ENCODE measurements at regions not wholly inside any gene's neighbourhood (a gene's known extent, or its start where the extent isn't known, plus 50 kb on each side); places are given as distances from the start of the nearest gene placed in this dataset.

GRCh38 chr18:28984731-28985130 lies 807.8 kb upstream of the CDH2 start:
- no peaks in the 10 kb centered on the region for H3K27me3 ChIP-seq (ENCODE audit: control insufficient read depth, extremely low read depth, insufficient read depth, low read length)
- TF ChIP-seq EZH2 (IDR thresholded peaks at IDR 0.05; ENCODE audit: low read length) = no peak
- TF ChIP-seq CTCF (optimal IDR thresholded peaks at IDR 0.05 in 1 of 3, IDR thresholded peaks at IDR 0.05 in 1 of 3, conservative IDR thresholded peaks at IDR 0.05 in 1 of 3; ENCODE audit: extremely low read depth in 1 of 3, insufficient read depth in 2 of 3, low read length in 3 of 3) = no peak
- H3K4me1 ChIP-seq (ENCODE audit: control insufficient read depth, extremely low read depth, insufficient read depth, low read length) = no peaks in the 10 kb centered on the region
- no peaks in the 10 kb centered on the region for H3K9me3 ChIP-seq (ENCODE audit: control insufficient read depth, low read depth, low read length)
- dilution Hi-C loops (cut with MboI; ENCODE audit: extremely low pct_ligation_motif_present, low sequenced_read_pairs) = no loop called here
- DNase-seq (ENCODE audit: low read depth, low spot score) (no peak), FAIRE-seq (no peak)
- no peak overlapping the region for H3K27ac ChIP-seq (ENCODE audit: control insufficient read depth, insufficient read depth, low read length)
- no peak overlapping the region for H3K4me2 ChIP-seq (ENCODE audit: control insufficient read depth, extremely low read depth, insufficient read depth, low read depth, low read length)
- no peaks in the 10 kb centered on the region for H4K20me1 ChIP-seq (ENCODE audit: control insufficient read depth, extremely low read depth, insufficient read depth, low read length)
- H3K79me2 ChIP-seq (ENCODE audit: control insufficient read depth, insufficient read depth, low read length) = no peaks in the 10 kb centered on the region
- H3K4me3 ChIP-seq (ENCODE audit: control insufficient read depth in 2 of 3, extremely low read depth in 1 of 3, insufficient read depth in 2 of 3, low read depth in 1 of 3, low read length in 3 of 3) = no peak overlapping the region
- no peaks in the 10 kb centered on the region for H3K36me3 ChIP-seq (ENCODE audit: control insufficient read depth in 2 of 2, extremely low read depth in 1 of 2, insufficient read depth in 2 of 2, low read length in 2 of 2)
- no peak overlapping the region for H3K9ac ChIP-seq (ENCODE audit: control insufficient read depth, extremely low read depth, insufficient read depth, low read length)
- H2AFZ ChIP-seq (ENCODE audit: control insufficient read depth, low read length) = peak overlapping the region; percentile 7
- H3K9me1 ChIP-seq (ENCODE audit: control insufficient read depth, extremely low read depth, insufficient read depth, low read length) = no peaks in the 10 kb centered on the region

- no peaks in the 10 kb centered on the region for H3K4me1 ChIP-seq (ENCODE audit: control insufficient read depth, extremely low read depth, insufficient read depth, low read length)
- no peaks in the 10 kb centered on the region for H3K79me2 ChIP-seq (ENCODE audit: control insufficient read depth, insufficient read depth, low read length)
- no peaks in the 10 kb centered on the region for H3K36me3 ChIP-seq (ENCODE audit: control insufficient read depth in 2 of 2, extremely low read depth in 1 of 2, insufficient read depth in 2 of 2, low read length in 2 of 2)
- no peak for DNase-seq (ENCODE audit: low read depth, low spot score)
- H3K27ac ChIP-seq (ENCODE audit: control insufficient read depth, insufficient read depth, low read length) = no peak overlapping the region
- no peak overlapping the region for H3K9ac ChIP-seq (ENCODE audit: control insufficient read depth, extremely low read depth, insufficient read depth, low read length)
- no peak for FAIRE-seq
- H3K27me3 ChIP-seq (ENCODE audit: control insufficient read depth, extremely low read depth, insufficient read depth, low read length) = no peaks in the 10 kb centered on the region
- no peak overlapping the region for H3K4me2 ChIP-seq (ENCODE audit: control insufficient read depth, extremely low read depth, insufficient read depth, low read depth, low read length)
- H3K4me3 ChIP-seq (ENCODE audit: control insufficient read depth in 2 of 3, extremely low read depth in 1 of 3, insufficient read depth in 2 of 3, low read depth in 1 of 3, low read length in 3 of 3) = no peak overlapping the region
- peak overlapping the region; percentile 20 for H2AFZ ChIP-seq (ENCODE audit: control insufficient read depth, low read length)
- no peaks in the 10 kb centered on the region for H3K9me3 ChIP-seq (ENCODE audit: control insufficient read depth, low read depth, low read length)
- H3K9me1 ChIP-seq (ENCODE audit: control insufficient read depth, extremely low read depth, insufficient read depth, low read length) = no peaks in the 10 kb centered on the region
- no peaks in the 10 kb centered on the region for H4K20me1 ChIP-seq (ENCODE audit: control insufficient read depth, extremely low read depth, insufficient read depth, low read length)
- dilution Hi-C loops (cut with MboI; ENCODE audit: extremely low pct_ligation_motif_present, low sequenced_read_pairs) = no loop called here
- TF ChIP-seq EZH2 (IDR thresholded peaks at IDR 0.05; ENCODE audit: low read length) (no peak), CTCF (optimal IDR thresholded peaks at IDR 0.05 in 1 of 3, IDR thresholded peaks at IDR 0.05 in 1 of 3, conservative IDR thresholded peaks at IDR 0.05 in 1 of 3; ENCODE audit: extremely low read depth in 1 of 3, insufficient read depth in 2 of 3, low read length in 3 of 3) (no peak)
Observed at GRCh38 chr18:28974504-28974903, 797.6 kb upstream of the CDH2 start.

Measured in keratinocyte (primary cell).